ENCODE measurements at regions not wholly inside any gene's neighbourhood (a gene's known extent, or its start where the extent isn't known, plus 50 kb on each side); places are given as distances from the start of the nearest gene placed in this dataset.

DNA sequence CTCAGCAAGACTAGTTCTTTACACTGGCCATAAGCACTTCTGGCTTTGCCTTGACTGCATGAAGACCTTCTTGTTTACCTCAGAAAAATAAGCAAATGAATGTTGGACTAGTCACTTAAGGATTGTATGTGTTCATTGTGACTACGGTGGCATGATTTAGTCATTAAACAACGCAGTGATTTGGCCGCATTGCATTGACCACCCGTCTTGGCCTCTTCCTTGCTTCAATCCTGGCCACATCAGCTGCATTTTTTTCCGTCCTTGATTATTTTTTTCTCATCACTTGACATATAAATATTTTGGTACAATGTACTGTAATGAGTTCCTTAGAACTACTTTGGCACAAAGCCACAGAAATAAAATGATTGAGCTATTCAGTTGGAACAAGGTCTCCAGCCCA, 656.2 kb downstream of the RAB28 start:
- ChIA-PET CTCF (ENCODE audit: low intra/inter-chr PET ratio, low total read pairs) (no interaction called here), POLR2A (no interaction called here)
- no peak overlapping the region for H3K4me3 ChIP-seq (replicated peaks in 1 of 3; ENCODE audit: insufficient read depth in 1 of 3, low read depth in 2 of 3, low read length in 3 of 3)
- no TSS peak for BruUV-seq (replicated peaks)
- TF ChIP-seq, protein P1, sequence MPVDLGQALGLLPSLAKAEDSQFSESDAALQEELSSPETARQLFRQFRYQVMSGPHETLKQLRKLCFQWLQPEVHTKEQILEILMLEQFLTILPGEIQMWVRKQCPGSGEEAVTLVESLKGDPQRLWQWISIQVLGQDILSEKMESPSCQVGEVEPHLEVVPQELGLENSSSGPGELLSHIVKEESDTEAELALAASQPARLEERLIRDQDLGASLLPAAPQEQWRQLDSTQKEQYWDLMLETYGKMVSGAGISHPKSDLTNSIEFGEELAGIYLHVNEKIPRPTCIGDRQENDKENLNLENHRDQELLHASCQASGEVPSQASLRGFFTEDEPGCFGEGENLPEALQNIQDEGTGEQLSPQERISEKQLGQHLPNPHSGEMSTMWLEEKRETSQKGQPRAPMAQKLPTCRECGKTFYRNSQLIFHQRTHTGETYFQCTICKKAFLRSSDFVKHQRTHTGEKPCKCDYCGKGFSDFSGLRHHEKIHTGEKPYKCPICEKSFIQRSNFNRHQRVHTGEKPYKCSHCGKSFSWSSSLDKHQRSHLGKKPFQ (CRISPR knock-in tag; IDR thresholded peaks at IDR 0.05; ENCODE audit: insufficient replicate concordance) = no peak
- no peak for TF ChIP-seq GABPA (IDR thresholded peaks at IDR 0.05; ENCODE audit: low read depth, low read length)
- TF ChIP-seq GABPA (CRISPR knock-in tag; IDR thresholded peaks at IDR 0.05; ENCODE audit: low read depth) = no peak
- no peak for TF ChIP-seq ZNF550 (CRISPR knock-in tag; IDR thresholded peaks at IDR 0.05; ENCODE audit: borderline replicate concordance)
- no peak for TF ChIP-seq MAZ (IDR thresholded peaks at IDR 0.05; ENCODE audit: borderline replicate concordance, low read depth, low read length)
- TF ChIP-seq MAZ (CRISPR knock-in tag; IDR thresholded peaks at IDR 0.05; ENCODE audit: low read depth) = no peak
- TF ChIP-seq, protein P2, sequence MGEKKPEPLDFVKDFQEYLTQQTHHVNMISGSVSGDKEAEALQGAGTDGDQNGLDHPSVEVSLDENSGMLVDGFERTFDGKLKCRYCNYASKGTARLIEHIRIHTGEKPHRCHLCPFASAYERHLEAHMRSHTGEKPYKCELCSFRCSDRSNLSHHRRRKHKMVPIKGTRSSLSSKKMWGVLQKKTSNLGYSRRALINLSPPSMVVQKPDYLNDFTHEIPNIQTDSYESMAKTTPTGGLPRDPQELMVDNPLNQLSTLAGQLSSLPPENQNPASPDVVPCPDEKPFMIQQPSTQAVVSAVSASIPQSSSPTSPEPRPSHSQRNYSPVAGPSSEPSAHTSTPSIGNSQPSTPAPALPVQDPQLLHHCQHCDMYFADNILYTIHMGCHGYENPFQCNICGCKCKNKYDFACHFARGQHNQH (CRISPR knock-in tag; IDR thresholded peaks at IDR 0.05) = no peak
- no peak for TF ChIP-seq TEAD2 (CRISPR knock-in tag; IDR thresholded peaks at IDR 0.05)
- no peak for TF ChIP-seq ZBTB8A (CRISPR knock-in tag; IDR thresholded peaks at IDR 0.05; ENCODE audit: borderline replicate concordance, low read depth)
- TF ChIP-seq ZKSCAN8 (CRISPR knock-in tag; IDR thresholded peaks at IDR 0.05; ENCODE audit: borderline replicate concordance) = no peak
- TF ChIP-seq, protein P3, sequence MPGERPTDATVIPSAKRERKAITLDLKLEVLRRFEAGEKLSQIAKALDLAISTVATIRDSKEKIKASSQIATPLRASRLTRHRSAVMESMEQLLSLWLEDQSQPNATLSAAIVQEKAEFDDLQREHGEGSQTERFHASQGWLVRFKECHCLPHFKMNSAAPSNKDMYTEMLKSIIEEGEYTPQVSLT (CRISPR knock-in tag; IDR thresholded peaks at IDR 0.05; ENCODE audit: borderline replicate concordance, low read depth) = no peak
- TF ChIP-seq SSRP1 (CRISPR knock-in tag; IDR thresholded peaks at IDR 0.05) = no peak
- no peak for TF ChIP-seq ZNF563 (CRISPR knock-in tag; IDR thresholded peaks at IDR 0.05)
- no peak for TF ChIP-seq MAFK (conservative IDR thresholded peaks at IDR 0.05 in 1 of 2, IDR thresholded peaks at IDR 0.05 in 1 of 2; ENCODE audit: low read length in 2 of 2)
- TF ChIP-seq NRL (CRISPR knock-in tag; IDR thresholded peaks at IDR 0.05; ENCODE audit: borderline replicate concordance) = no peak
- no peak for TF ChIP-seq NR3C1 (CRISPR knock-in tag; IDR thresholded peaks at IDR 0.05)
- no peak for TF ChIP-seq ZNF549 (CRISPR knock-in tag; IDR thresholded peaks at IDR 0.05)
- TF ChIP-seq ZMYM3 (CRISPR knock-in tag; IDR thresholded peaks at IDR 0.05) = no peak
- TF ChIP-seq NR2F1 (CRISPR knock-in tag; IDR thresholded peaks at IDR 0.05) = no peak
- ATAC-seq = no peak
- in situ Hi-C loops (cut with HindIII; ENCODE audit: extremely low pct_ligation_motif_present, low pct_unique_long_range_greater_than_20kb) (no loop called here), intact Hi-C loops (cut with micrococcal nuclease; ENCODE audit: unreplicated experiment) (no loop called here)
- FAIRE-seq = no peak
- no peaks in the 10 kb centered on the region for H3K79me2 ChIP-seq (ENCODE audit: insufficient read depth, low read length)
- WGBS (ENCODE audit: low lambda C conversion rate) = 10% methylated on average over 5 of the region's 5 CpGs
- no peak overlapping the region for H3K9ac ChIP-seq (ENCODE audit: insufficient read depth, low read depth, low read length)
- peaks cover 0 to 2% of the 10 kb centered on the region in 2 experiments; a peak in 1 of 5 replicates for H3K27me3 ChIP-seq (ENCODE audit: control insufficient read depth in 1 of 2, insufficient read depth in 2 of 2, low read length in 2 of 2)
- no peaks in the 10 kb centered on the region for H3K36me3 ChIP-seq (replicated peaks in 1 of 2; ENCODE audit: control insufficient read depth in 1 of 2, insufficient read depth in 2 of 2, low read length in 2 of 2)
- no peak overlapping the region for H3K4me2 ChIP-seq (ENCODE audit: low read depth, low read length)
- H2AFZ ChIP-seq (ENCODE audit: low read length) = no peak overlapping the region
- no peaks in the 10 kb centered on the region for H3K4me1 ChIP-seq (ENCODE audit: insufficient read depth, low read length)
- H3K27ac ChIP-seq (ENCODE audit: extremely low read length, insufficient read depth, low read length) = no peak overlapping the region
- no peaks in the 10 kb centered on the region for H4K20me1 ChIP-seq (ENCODE audit: insufficient read depth, low read length)
- no peak for DNase-seq (ENCODE audit: low spot score)
- no peaks in the 10 kb centered on the region for H3K9me3 ChIP-seq (ENCODE audit: low read length)

Data from HepG2 (cell line).